ENCODE measurements at regions not wholly inside any gene's neighbourhood (a gene's known extent, or its start where the extent isn't known, plus 50 kb on each side); places are given as distances from the start of the nearest gene placed in this dataset.

GRCh38 chr1:5779608-5780323 lies 212.5 kb downstream of the NPHP4 start:
- TF ChIP-seq CTCF (IDR thresholded peaks at IDR 0.05) (no peak), POLR2A (IDR thresholded peaks at IDR 0.05) (no peak)

All from prostate gland (tissue), 2 donors.